SU-DHL-6 (cell line): ENCODE measurements at regions not wholly inside any gene's neighbourhood (a gene's known extent, or its start where the extent isn't known, plus 50 kb on each side); places are given as distances from the start of the nearest gene placed in this dataset.

Experiments
- CTCF ChIP-seq: fragments of 200-600 bp; sonication (generic); IDR thresholded peaks from one replicate; pipeline ENCODE4 v1.5.1; 2017; ENCODE audit warnings: antibody characterized with exemption, mild to moderate bottlenecking, low read length, moderate library complexity; ENCODE audit not compliant: insufficient read depth, poor library complexity, severe bottlenecking
- EZH2phosphoT487 ChIP-seq: fragments of 200-600 bp; sonication (generic), shearing (Covaris generic); conservative IDR thresholded peaks from 2 replicates; pipeline ENCODE4 v1.6.1; 2018; ENCODE audit warnings: mild to moderate bottlenecking, antibody characterized with exemption, low read length, moderate library complexity, mixed read lengths

- no peak for TF ChIP-seq CTCF
- TF ChIP-seq EZH2phosphoT487: no peak
Observed at GRCh38 chr13:27691207-27691606, 69.5 kb downstream of the POLR1D start.
